Osteocyte (in vitro differentiated cells): ENCODE measurements at regions not wholly inside any gene's neighbourhood (a gene's known extent, or its start where the extent isn't known, plus 50 kb on each side); places are given as distances from the start of the nearest gene placed in this dataset.

ENCODE experiments used
- DNase-seq: peaks from one replicate; pipeline ENCODE4 v3.0.0; 2021; ENCODE audit warnings: mixed read lengths; ENCODE audit not compliant: unreplicated experiment; ENCODE audit errors: extremely low spot score
- H3K27ac Mint-ChIP-seq: one replicate; pipeline ENCODE4 v1.8.0; 2021; ENCODE audit warnings: mild to moderate bottlenecking, mixed read lengths; ENCODE audit not compliant: unreplicated experiment
- H3K27me3 Mint-ChIP-seq: one replicate; pipeline ENCODE4 v1.8.0; 2021; ENCODE audit warnings: mixed read lengths; ENCODE audit not compliant: unreplicated experiment
- H3K36me3 Mint-ChIP-seq: one replicate; pipeline ENCODE4 v1.8.0; 2021; ENCODE audit warnings: mixed read lengths; ENCODE audit not compliant: unreplicated experiment
- H3K4me1 Mint-ChIP-seq: one replicate; pipeline ENCODE4 v1.8.0; 2021; ENCODE audit warnings: mixed read lengths; ENCODE audit not compliant: unreplicated experiment
- H3K4me3 Mint-ChIP-seq: one replicate; pipeline ENCODE4 v1.8.0; 2021; ENCODE audit warnings: mild to moderate bottlenecking, moderate library complexity, mixed read lengths; ENCODE audit not compliant: unreplicated experiment
- H3K9me3 Mint-ChIP-seq: one replicate; pipeline ENCODE4 v1.8.0; 2021; ENCODE audit warnings: mixed read lengths; ENCODE audit not compliant: unreplicated experiment
- CTCF ChIP-seq: fragments of 200-600 bp; sonication (generic); IDR thresholded peaks from 2 replicates; pipeline ENCODE4 v1.5.0; 2021; ENCODE audit warnings: antibody characterized with exemption, mild to moderate bottlenecking, moderate library complexity

- no peak overlapping the region for H3K4me3 Mint-ChIP-seq
- TF ChIP-seq CTCF: no peak
- peaks cover 36% of the 10 kb centered on the region for H3K4me1 Mint-ChIP-seq
- DNase-seq: no peak
- H3K9me3 Mint-ChIP-seq: peaks cover 11% of the 10 kb centered on the region
- no peak overlapping the region for H3K27ac Mint-ChIP-seq
- H3K36me3 Mint-ChIP-seq: no peaks in the 10 kb centered on the region
- no peaks in the 10 kb centered on the region for H3K27me3 Mint-ChIP-seq
Observed at GRCh38 chr5:93165559-93165958, 415.5 kb downstream of the NR2F1-AS1 start.

DNA sequence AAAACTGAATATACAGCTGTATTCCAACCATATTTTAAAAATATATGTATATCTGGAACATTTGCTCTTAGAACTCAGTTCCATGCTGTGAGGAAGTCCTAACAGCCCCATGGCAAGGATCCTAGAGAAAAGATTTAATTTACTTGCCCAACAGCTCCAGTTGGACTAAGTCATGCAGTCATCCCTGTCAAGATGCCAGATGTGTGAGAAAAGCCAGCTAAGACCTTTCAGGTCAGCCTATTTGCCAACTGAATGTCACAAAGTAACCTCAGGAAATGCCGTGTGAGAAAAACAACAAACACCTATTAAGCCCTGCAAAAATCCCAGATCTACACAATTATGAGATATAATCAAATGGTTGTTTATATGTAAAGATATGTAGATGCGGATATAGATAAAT is 416.3 kb downstream of the NR2F1-AS1 start:
- peaks cover 39% of the 10 kb centered on the region for H3K4me1 Mint-ChIP-seq
- no peak for DNase-seq

GRCh38 chr5:93163010-93163663 is 417.9 kb downstream of the NR2F1-AS1 start:
- no peak for TF ChIP-seq CTCF
- no peak for DNase-seq
- peak overlapping the region; percentile 89 for H3K27ac Mint-ChIP-seq
- no peak overlapping the region for H3K4me3 Mint-ChIP-seq
- no peaks in the 10 kb centered on the region for H3K9me3 Mint-ChIP-seq
- H3K36me3 Mint-ChIP-seq: no peaks in the 10 kb centered on the region
- peaks cover 39% of the 10 kb centered on the region for H3K4me1 Mint-ChIP-seq
- no peaks in the 10 kb centered on the region for H3K27me3 Mint-ChIP-seq

More for the DNA sequence above, 416.3 kb downstream of the NR2F1-AS1 start:
- H3K9me3 Mint-ChIP-seq: peaks cover 11% of the 10 kb centered on the region
- no peaks in the 10 kb centered on the region for H3K27me3 Mint-ChIP-seq
- H3K27ac Mint-ChIP-seq: peak overlapping the region; percentile 40
- H3K36me3 Mint-ChIP-seq: no peaks in the 10 kb centered on the region
- H3K4me3 Mint-ChIP-seq: no peak overlapping the region
- TF ChIP-seq CTCF: no peak

GRCh38 chr5:93161661-93162654 is 419.1 kb downstream of the NR2F1-AS1 start:
- no peak for DNase-seq
- no peak for TF ChIP-seq CTCF
- H3K9me3 Mint-ChIP-seq: no peaks in the 10 kb centered on the region

DNA sequence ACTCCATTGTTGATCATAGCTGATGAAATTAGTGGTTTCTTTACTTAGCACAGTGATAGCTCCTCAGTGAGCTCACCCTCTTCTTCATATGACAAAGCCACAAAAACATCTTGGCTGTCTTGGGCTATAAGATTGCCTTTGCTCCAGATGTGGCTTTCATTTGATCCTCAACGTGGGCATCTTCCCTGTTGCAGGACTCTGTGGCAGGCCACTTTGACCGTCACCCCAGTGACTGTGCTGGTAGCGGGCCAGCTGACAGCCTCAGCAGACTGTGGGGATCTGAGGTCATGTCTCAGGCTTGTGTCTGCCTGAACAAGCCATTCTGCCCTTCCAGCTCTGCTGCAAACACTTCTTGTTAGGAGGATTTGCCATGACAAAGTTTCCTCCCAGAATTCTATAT is 422.2 kb downstream of the NR2F1-AS1 start:
- H3K4me3 Mint-ChIP-seq: no peak overlapping the region
- H3K27ac Mint-ChIP-seq: no peak overlapping the region
- peaks cover 42% of the 10 kb centered on the region for H3K4me1 Mint-ChIP-seq
- TF ChIP-seq CTCF: no peak
- H3K36me3 Mint-ChIP-seq: no peaks in the 10 kb centered on the region
- no peaks in the 10 kb centered on the region for H3K27me3 Mint-ChIP-seq
- DNase-seq: no peak
- no peaks in the 10 kb centered on the region for H3K9me3 Mint-ChIP-seq

More at GRCh38 chr5:93161661-93162654, 419.1 kb downstream of the NR2F1-AS1 start:
- peaks cover 39% of the 10 kb centered on the region for H3K4me1 Mint-ChIP-seq
- H3K36me3 Mint-ChIP-seq: no peaks in the 10 kb centered on the region
- H3K4me3 Mint-ChIP-seq: no peak overlapping the region
- peak overlapping the region; percentile 89 for H3K27ac Mint-ChIP-seq
- no peaks in the 10 kb centered on the region for H3K27me3 Mint-ChIP-seq
